HG02763 (cell line): ENCODE measurements at regions not wholly inside any gene's neighbourhood (a gene's known extent, or its start where the extent isn't known, plus 50 kb on each side); places are given as distances from the start of the nearest gene placed in this dataset.

Experiments used
- ATAC-seq: cut with Tn5 transposase; IDR thresholded peaks from one replicate; pipeline ENCODE4 v1.9.1; 2021; ENCODE audit warnings: mild to moderate bottlenecking, moderate library complexity; ENCODE audit not compliant: unreplicated experiment

DNA sequence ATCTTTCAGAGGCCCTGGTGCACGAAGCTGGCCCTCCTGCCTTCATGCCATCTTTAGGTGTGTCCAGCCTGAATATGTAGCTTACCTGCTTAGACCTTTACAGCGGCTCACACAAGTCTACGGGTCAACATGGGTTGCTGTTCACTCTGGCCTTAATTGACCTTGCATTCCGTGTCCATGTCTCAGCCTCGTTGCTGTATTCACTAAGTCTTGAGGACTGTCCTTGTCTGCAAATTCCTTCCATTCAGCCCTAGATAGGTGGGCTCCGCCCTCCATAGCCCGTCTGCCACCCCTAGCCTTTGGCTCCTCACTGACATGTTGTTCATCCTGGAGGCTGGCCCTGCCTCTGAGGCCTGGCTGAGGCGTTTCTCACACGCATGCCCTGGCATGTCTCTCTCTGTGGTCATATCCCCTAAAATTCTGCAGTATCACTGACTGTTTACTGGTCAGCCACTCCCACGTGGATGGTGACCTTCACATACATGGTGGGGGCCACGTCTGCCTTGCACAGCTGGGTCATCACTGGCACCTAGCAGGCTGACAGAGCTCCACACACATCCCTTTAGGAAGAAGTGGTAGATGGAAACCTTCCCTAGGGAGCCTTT lies 394.1 kb upstream of the MKI67 start:
- ATAC-seq = no peak

- ATAC-seq = no peak
Observed at GRCh38 chr10:128522551-128523308, 396.5 kb upstream of the MKI67 start.

DNA sequence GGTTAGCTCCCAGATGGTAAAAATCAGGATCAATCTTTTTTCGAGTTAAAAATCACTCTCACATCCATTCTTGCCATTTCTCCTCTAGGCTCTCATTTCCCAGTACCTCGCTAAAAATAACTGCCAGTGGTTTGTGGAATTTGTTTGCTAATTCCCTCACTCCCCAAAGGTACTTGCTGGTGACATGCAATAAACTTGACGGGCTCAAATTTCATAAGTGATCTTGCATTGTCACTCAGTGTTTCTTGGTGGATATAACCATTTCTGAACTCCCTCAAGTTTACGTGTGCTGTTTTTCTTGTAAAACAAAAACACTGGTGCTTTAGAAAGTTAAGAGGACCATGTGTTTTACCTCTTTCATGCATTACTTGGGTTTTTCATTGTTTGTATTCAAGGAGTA lies 399.2 kb upstream of the MKI67 start:
- ATAC-seq = no peak

DNA sequence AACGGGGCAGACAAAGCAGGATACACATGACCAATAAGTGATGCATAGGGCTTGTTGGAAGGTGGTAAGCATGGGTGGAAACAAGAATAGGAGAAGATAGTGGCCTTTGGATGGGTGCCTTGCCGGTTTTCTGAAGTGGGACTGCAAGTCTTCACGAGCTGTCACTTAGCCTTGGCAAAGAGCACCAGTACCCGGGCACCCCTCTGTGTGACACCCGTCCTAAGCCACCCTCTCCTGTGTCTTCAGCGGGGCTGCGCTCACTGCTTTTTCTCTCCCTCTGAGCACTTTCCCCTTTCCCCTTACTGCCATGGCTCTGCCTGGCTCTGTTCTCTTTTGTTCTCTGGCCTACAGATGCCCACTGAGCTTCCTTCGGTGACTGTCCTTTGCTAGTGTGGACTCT lies 399.7 kb upstream of the MKI67 start:
- no peak for ATAC-seq

DNA sequence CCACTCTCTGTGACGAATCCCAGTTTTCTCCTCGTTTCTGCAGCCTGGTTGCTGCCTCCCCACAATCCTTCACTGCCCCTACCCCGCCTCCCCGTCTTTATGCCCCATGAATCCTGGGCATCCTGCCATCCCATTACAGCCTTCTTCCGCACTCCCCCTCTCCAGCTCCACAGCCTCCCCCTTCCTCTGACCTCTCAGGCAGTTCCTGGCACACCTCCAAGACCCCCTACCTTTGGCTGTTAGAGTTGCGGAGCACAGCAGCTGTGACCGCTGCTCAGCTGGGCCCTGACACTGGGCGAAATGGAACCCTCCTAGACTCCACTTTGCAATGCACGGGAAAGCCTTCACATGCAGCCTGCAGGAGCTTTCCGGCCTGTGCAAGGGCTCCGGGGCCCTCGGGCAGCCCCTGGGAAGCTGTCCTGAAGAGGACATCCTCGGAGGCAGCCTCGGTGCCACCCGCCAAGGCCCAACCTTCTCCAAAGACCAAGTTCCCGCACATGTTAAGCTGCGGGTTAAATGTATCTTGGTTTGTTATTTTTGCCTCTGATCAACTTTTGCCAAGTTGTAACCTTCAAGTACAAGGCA lies 400.7 kb upstream of the MKI67 start:
- no peak for ATAC-seq

GRCh38 chr10:128527711-128528110 lies 401.5 kb upstream of the MKI67 start:
- no peak for ATAC-seq

- no peak for ATAC-seq
Observed at GRCh38 chr10:128528167-128528566, 401.9 kb upstream of the MKI67 start.

DNA sequence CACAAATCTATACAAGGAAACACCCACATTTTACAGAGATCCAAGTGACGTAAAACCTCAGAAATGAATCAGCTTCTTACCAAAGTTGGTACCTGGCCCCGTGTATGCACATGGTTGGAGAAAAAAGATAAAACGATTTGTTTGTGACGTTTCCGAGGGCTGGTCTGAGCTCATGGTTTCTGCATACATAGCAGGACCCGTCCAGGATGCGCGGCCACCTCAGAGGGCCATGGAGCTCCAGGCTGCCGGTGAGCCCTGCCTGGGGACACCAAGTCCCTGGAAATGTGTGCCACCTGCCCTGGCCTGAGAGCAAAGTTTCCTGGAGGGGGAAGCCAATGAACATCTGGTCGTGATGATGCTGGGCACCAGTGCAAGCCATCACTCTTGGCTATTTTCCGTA lies 402.6 kb upstream of the MKI67 start:
- ATAC-seq = no peak

DNA sequence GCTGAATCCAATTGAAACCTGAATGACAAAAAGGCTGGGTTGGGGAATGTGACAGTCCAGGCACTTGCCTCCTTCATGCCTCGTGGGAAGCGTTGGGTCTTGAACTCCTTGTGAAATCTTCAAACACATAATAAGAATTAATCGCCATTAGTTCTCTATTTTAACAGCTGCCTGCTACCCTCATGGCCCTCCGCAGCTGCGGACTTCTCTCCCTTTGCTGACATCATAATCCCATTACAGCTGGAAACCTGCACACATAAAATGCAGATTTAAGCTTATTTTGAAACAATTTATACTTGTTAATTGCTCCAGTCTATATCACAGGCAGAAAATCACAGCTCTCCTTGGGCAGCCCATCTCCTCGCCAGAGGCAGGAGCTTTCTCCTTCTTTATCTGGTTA lies 403.0 kb upstream of the MKI67 start:
- ATAC-seq = no peak

DNA sequence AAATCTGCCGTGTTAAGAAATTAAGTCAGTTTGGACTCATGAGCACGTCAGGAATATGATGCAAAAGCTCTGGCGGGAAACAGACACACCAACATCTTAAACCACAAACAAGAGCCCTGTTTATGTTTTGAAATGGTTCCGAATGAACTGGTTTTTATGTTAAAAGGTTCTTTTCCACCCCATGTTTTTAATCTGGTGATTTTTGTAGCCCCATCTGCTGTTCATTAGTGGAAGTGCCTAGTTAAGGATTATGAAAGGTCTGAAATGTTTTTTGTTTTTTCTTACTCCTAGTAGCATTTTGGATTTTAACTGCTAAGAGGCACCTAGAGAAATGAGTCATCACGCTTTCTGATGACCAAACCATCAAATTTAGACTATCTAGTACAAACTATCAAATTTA lies 404.1 kb upstream of the MKI67 start:
- ATAC-seq = no peak

GRCh38 chr10:128530946-128531345 lies 404.7 kb upstream of the MKI67 start:
- no peak for ATAC-seq

DNA sequence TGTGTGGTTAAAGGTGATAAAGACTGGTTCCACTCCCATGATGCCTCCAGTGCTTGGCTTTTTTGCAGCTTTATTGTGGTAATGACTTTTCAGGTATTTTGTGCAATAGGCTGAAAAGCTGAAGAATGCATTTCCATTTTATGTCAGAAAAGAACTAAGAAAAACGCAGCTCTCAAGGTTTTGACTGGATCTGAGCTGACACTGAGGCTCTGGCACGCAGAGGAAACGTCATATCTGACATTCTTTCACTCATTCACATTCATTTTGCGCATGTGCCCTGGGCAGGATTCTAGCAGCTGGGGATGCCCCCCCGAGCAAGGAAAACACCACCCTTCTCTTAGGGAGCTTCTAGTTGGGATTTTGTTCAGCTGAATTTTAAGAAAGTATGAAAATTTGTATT lies 408.5 kb upstream of the MKI67 start:
- ATAC-seq = no peak

- no peak for ATAC-seq
Observed at GRCh38 chr10:128536259-128536658, 410.0 kb upstream of the MKI67 start.

DNA sequence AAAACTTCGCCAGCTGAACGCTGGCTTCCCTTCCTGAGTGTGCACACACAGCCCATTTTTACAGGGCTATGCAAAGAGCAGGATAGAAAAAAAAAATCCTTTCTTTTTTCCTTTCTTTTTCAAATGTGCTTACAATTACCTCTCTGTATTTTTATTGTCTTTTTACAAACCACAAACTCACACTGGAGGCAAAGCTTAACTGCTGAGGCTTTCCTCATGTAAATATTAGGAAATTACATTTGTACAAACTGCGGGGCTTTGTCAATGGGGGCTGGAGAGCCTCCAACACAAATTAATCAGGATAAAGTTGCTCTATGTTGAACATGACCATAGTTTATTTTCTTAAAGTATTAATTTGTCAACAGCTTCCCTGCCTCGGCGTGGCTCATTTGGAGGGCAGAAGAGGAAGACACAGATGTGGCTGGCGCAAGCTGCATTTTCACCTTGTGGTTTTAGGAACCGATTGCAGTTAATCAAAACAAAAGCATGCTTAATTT lies 411.7 kb upstream of the MKI67 start:
- no peak for ATAC-seq

DNA sequence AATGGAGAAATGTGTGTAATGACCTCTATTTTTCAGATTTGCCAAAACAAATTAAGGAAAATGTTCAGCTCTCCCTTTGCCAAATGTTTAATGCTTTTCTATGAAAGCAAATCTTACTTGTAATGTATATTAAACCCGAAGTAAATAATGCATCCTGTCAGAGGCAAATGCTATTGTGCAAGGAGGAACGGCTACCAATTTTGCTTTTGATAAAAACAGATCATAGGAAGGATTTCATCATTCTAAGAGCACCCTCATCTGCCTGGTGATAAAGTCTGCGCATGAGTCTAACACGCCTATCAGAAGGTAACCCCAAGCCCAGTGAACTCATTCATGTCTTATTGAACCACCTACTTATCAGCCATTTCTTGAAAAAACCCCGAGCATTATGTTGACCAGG lies 412.4 kb upstream of the MKI67 start:
- ATAC-seq = no peak

- no peak for ATAC-seq
Observed at GRCh38 chr10:128539510-128540127, 413.4 kb upstream of the MKI67 start.

- ATAC-seq = no peak
Observed at GRCh38 chr10:128540128-128540762, 414.0 kb upstream of the MKI67 start.

DNA sequence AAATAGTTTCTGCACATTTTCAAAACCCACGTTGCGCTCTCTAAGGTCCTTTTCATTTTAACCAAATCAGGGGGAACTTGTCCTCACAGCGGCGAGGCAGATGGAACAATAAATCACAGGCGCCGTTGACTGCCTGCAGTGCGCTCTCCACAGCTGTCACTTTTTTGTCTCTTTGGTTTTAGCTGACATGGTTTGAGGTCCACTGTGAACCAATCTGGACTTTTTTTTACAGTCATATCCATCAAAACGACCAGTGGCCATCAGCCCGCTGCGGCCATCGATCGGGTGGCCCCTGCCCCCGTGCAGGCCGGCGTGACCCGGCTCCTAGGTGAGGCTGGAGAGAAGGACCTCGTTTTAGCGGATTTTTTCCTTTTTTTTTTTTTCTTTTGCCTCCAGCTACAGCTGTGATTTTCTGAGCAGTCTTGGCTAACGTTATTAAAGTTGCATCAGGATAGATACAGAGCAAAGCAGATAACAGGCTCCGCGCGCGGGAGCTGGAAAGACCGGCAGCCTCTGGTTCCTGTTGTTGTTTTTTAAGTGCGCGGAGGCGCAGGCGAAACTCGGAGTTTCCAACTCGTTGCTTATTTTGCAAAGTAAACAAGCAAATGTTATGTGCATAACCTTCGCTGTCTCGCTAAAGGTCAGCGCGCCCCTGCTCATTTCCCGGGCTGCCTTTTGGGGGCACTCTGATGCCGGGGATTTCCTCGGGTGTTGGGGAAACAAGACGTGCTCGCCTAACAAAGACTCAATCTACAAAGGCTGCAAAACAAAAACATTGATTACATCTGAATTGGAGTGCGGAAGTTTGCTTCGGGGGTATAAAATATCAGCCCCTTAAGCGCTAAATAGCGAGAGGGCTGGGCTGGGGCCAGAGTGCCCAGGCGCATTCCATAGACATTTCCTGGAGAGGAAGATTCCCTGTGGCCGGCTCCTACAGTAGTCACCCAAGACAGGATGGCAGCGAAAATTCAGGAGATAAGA lies 414.8 kb upstream of the MKI67 start:
- no peak for ATAC-seq

DNA sequence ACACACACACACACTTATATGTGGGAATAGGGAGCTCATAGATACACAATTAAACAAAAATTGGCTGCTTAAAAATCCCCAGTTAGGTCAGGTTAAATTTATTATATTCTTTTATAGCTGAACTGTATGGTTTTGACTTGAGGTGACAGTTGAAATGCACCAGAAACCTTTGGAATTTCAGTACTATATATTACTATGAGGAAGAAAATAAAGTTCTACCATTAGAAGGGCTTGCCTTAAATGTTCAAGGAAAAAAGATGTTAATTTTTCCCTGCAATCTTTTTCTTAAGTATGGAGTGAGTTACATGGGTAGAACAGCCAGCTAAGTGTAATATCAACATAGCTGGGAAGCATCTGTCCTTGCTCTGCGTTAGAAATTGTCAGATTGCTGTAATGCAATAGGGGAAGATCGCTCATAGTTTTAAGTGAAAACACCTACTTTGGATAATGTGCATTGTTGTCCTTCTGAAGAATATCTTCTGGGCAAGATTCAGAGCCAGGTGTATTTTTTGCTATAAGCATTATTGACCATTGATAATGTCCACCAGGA lies 415.8 kb upstream of the MKI67 start:
- ATAC-seq = no peak

- no peak for ATAC-seq
Observed at GRCh38 chr10:128542659-128543058, 416.4 kb upstream of the MKI67 start.
